WERI-Rb-1 (cell line): ENCODE measurements at regions not wholly inside any gene's neighbourhood (a gene's known extent, or its start where the extent isn't known, plus 50 kb on each side); places are given as distances from the start of the nearest gene placed in this dataset.

Experiments
- DNase-seq: peaks from one replicate; pipeline ENCODE4 v3.0.0-alpha.2; 2020
- H3K27ac ChIP-seq: fragments of 250-450 bp; sonication (Bioruptor Pico); 2 replicates; pipeline ENCODE4 v1.5.1; 2020; ENCODE audit warnings: mild to moderate bottlenecking, moderate library complexity
- H3K27me3 ChIP-seq: fragments of 250-450 bp; sonication (Bioruptor Pico); 2 replicates; pipeline ENCODE4 v1.5.1; 2021; ENCODE audit warnings: mild to moderate bottlenecking, low read depth, moderate library complexity; ENCODE audit not compliant: insufficient read depth, severe bottlenecking
- H3K36me3 ChIP-seq: fragments of 250-450 bp; sonication (Bioruptor Pico); 2 replicates; pipeline ENCODE4 v1.5.1; 2020; ENCODE audit warnings: mild to moderate bottlenecking, moderate library complexity
- H3K4me3 ChIP-seq: 2 replicates; pipeline ENCODE4 v1.5.1; 2011; ENCODE audit warnings: low read depth, mild to moderate bottlenecking, control low read depth, low read length
- H3K9me3 ChIP-seq: fragments of 250-450 bp; sonication (Bioruptor Pico); 2 replicates; pipeline ENCODE4 v1.5.1; 2021; ENCODE audit warnings: mild to moderate bottlenecking, moderate library complexity; ENCODE audit not compliant: severe bottlenecking
- CTCF ChIP-seq: IDR thresholded peaks from 2 replicates; pipeline ENCODE4 v1.5.1; 2011; ENCODE audit warnings: low read depth, mild to moderate bottlenecking, control low read depth, inconsistent platforms, low read length

DNA sequence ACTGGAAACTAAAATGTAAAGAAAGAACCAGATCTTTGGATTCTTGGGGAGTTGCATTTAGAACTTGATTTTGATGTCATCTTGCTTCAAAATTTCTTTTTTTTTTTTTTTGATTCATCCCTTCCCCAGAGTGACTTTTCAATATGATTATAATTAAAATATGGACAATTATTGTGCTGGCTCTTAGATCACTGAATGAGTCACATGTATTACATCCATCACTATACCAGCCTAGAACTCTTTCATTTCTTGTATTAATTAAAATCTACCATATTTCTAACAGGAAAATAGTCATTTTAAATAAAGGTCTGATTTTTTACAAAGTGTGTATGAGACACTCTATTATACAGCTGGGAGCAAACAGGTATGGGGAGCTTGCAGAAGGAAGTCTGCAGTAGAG lies 269.5 kb upstream of the AKR1E2 start:
- TF ChIP-seq CTCF, result no peak
- H3K27ac ChIP-seq, result no peak overlapping the region
- DNase-seq, result no peak
- H3K4me3 ChIP-seq, result no peak overlapping the region
- no peaks in the 10 kb centered on the region for H3K36me3 ChIP-seq
- no peaks in the 10 kb centered on the region for H3K9me3 ChIP-seq
- no peaks in the 10 kb centered on the region for H3K27me3 ChIP-seq

GRCh38 chr10:4555920-4556319 lies 270.1 kb upstream of the AKR1E2 start:
- Histone ChIP-seq H3K4me3 (no peak overlapping the region), H3K36me3 (no peaks in the 10 kb centered on the region), H3K9me3 (no peaks in the 10 kb centered on the region), H3K27ac (no peak overlapping the region), H3K27me3 (no peaks in the 10 kb centered on the region)
- no peak for DNase-seq
- TF ChIP-seq CTCF, result no peak

DNA sequence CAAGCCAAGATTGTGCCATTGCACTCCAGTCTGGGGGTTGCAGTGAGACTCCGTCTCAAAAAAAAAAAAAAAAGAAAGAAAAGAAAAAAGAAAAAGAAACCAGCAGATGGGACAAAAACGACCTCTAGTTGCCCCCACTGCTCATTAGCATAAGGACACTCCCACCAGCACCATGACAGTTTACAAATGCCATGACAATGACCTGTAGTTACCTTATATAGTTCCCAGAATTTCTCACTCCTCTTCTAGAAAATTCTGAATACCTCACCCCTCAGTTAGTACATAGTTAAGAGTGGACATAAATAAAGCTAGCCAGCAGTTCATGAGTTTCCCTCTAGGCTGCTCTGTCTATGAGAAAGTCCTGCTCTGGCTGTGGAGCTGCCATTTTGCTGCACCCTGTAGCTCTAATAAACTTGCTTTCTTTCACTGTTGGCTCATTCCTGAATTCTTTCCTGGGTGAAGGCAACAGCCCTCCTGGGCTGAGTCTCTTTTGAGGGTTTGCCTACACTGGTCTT lies 276.8 kb upstream of the AKR1E2 start:
- no peaks in the 10 kb centered on the region for H3K27me3 ChIP-seq
- H3K27ac ChIP-seq, result no peak overlapping the region
- no peaks in the 10 kb centered on the region for H3K36me3 ChIP-seq
- no peak overlapping the region for H3K4me3 ChIP-seq
- no peak for TF ChIP-seq CTCF
- H3K9me3 ChIP-seq, result no peaks in the 10 kb centered on the region
- DNase-seq, result no peak

DNA sequence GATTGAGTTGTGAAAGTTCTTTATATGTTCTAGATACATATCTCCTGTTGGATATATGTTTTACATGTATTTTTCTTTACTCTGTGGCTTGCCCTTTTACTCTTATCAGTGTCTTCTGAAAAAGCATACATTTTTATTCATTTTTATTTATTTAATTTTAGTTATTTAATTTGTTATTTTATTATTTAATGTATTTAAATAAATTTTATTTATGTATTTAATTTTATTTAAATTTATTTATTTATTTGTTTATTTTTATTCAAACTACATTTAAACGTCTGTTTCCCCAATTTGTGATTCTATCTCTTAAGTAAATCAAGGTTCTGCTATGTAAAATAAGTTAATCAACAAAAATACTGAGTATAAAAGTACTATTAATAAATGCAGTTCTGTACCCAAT lies 279.1 kb upstream of the AKR1E2 start:
- Histone ChIP-seq H3K9me3 (no peaks in the 10 kb centered on the region), H3K27me3 (no peaks in the 10 kb centered on the region), H3K4me3 (no peak overlapping the region), H3K27ac (no peak overlapping the region), H3K36me3 (no peaks in the 10 kb centered on the region)
- DNase-seq, result no peak
- no peak for TF ChIP-seq CTCF

DNA sequence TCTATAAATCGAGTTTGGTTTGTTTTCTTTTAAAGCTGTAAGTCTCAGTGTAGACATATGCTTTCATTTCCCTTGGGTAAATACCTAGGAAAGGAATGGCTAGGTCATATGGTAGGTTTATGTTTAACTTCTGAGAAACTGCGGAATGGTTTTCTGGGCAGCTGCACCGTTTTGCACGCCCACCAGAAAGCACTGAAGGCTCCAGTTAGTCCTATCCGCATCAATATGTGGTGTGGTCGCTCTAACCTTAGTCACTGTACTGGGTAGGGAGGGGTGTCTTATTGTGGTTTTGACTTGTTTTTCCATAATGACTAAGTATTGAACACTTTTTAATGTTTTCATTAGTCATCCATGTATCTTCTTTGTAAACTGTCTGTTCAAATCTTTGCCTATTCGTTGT lies 279.5 kb upstream of the AKR1E2 start:
- no peak for TF ChIP-seq CTCF
- no peak for DNase-seq
- no peaks in the 10 kb centered on the region for H3K27me3 ChIP-seq

DNA sequence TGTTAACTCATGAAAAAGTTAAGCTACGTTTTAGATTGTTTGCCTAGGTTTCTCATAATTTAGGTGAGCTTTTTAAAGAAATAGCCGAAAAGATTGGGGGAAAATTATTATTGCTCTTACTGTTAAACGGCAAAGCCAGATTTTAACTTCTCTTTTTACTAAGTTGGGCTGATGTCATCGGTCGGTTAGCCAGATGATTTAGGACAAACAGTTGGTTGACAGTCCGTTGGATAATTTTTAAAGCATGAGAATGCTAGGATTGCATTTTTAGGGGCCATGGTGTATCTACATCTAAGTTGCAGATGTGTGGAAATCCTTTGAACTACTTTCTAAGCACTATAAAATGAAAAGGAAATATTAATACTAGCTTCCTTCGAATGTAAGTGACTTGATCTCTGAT lies 280.9 kb upstream of the AKR1E2 start:
- Histone ChIP-seq H3K36me3 (no peaks in the 10 kb centered on the region), H3K4me3 (no peak overlapping the region), H3K27me3 (no peaks in the 10 kb centered on the region), H3K27ac (no peak overlapping the region), H3K9me3 (no peaks in the 10 kb centered on the region)
- DNase-seq, result no peak
- no peak for TF ChIP-seq CTCF

More for the DNA sequence above, 279.5 kb upstream of the AKR1E2 start:
- Histone ChIP-seq H3K36me3 (no peaks in the 10 kb centered on the region), H3K4me3 (no peak overlapping the region), H3K27ac (no peak overlapping the region), H3K9me3 (no peaks in the 10 kb centered on the region)
